ENCODE measurements at regions not wholly inside any gene's neighbourhood (a gene's known extent, or its start where the extent isn't known, plus 50 kb on each side); places are given as distances from the start of the nearest gene placed in this dataset.

DNA sequence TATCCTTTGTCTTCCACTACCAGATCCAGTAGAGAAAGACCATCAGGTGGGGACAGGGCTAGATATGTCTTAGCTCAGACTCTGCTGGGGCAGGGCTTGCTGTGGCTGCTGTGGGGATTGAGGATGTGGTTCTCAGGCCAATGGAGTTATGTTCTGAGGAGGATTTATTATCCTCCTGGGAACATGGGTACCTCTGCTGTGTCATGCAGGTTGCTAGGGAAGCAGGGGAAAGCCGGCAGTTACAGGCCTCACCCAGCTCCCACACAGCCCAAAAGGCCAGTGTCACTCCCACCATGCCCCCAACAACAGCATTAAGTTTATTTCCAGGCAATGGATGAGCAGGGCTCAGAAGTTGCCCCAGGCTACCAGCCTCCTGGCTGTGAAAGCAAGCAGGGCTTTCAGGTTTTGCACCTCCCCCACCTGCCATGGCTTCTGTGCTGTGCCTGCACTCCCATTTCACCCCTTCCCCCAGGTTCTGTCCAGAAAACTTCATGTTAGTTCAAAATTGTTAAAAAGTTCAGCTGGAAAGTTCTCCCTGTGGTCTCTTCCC, 879.9 kb downstream of the ARAP2 start:
- no peak for TF ChIP-seq CTCF (IDR thresholded peaks at IDR 0.05)
- no peak overlapping the region for H3K27ac ChIP-seq
- H3K4me3 ChIP-seq (ENCODE audit: low read depth, low read length) = no peak overlapping the region
- no peak overlapping the region for H3K9ac ChIP-seq
- H3K36me3 ChIP-seq (ENCODE audit: control insufficient read depth, insufficient read depth, low read length) = no peaks in the 10 kb centered on the region
- H3K9me3 ChIP-seq (ENCODE audit: control insufficient read depth, low read length) = no peaks in the 10 kb centered on the region
- no peak overlapping the region for H2AFZ ChIP-seq
- H3K4me2 ChIP-seq (ENCODE audit: low read length) = no peak overlapping the region
- H3K79me2 ChIP-seq = no peaks in the 10 kb centered on the region
- no peaks in the 10 kb centered on the region for H3K27me3 ChIP-seq (ENCODE audit: control insufficient read depth, insufficient read depth, low read length)
- H3K4me1 ChIP-seq = no peaks in the 10 kb centered on the region

GRCh38 chr4:35365186-35365585, 879.1 kb downstream of the ARAP2 start:
- H3K79me2 ChIP-seq = no peaks in the 10 kb centered on the region
- H3K27me3 ChIP-seq (ENCODE audit: control insufficient read depth, insufficient read depth, low read length) = no peaks in the 10 kb centered on the region
- no peaks in the 10 kb centered on the region for H3K4me1 ChIP-seq
- H3K27ac ChIP-seq = no peak overlapping the region
- H3K4me3 ChIP-seq (ENCODE audit: low read depth, low read length) = no peak overlapping the region
- H3K9me3 ChIP-seq (ENCODE audit: control insufficient read depth, low read length) = no peaks in the 10 kb centered on the region
- no peak overlapping the region for H2AFZ ChIP-seq
- TF ChIP-seq CTCF (IDR thresholded peaks at IDR 0.05) = no peak
- no peak overlapping the region for H3K9ac ChIP-seq
- H3K4me2 ChIP-seq (ENCODE audit: low read length) = no peak overlapping the region
- no peaks in the 10 kb centered on the region for H3K36me3 ChIP-seq (ENCODE audit: control insufficient read depth, insufficient read depth, low read length)

- Histone ChIP-seq H3K4me1 (no peaks in the 10 kb centered on the region), H3K36me3 (ENCODE audit: control insufficient read depth, insufficient read depth, low read length) (no peaks in the 10 kb centered on the region), H3K27ac (no peak overlapping the region), H3K27me3 (ENCODE audit: control insufficient read depth, insufficient read depth, low read length) (no peaks in the 10 kb centered on the region), H3K4me2 (ENCODE audit: low read length) (no peak overlapping the region), H3K4me3 (ENCODE audit: low read depth, low read length) (no peak overlapping the region), H3K9ac (no peak overlapping the region), H3K79me2 (no peaks in the 10 kb centered on the region), H3K9me3 (ENCODE audit: control insufficient read depth, low read length) (no peaks in the 10 kb centered on the region), H2AFZ (no peak overlapping the region)
- TF ChIP-seq CTCF (IDR thresholded peaks at IDR 0.05) = no peak
Observed at GRCh38 chr4:35399912-35400311, 844.4 kb downstream of the ARAP2 start.

DNA sequence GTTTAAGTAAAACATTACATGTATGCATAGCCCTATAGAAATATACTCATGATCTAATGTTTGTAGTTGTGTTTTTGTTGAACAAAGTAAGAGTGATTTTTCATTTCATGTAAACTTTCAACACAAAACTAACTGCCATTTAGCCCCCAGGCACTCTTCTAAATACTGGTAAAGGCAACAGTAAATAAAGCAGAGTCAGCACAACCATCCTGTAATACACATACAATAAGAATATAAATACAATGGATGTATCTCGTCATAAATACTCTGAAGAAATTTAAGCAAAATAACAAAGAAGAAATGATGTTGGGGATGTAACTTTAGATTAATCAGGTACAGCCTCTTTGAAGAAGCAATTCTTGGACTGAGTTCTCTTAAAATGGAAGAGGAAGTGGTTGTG, 821.2 kb downstream of the ARAP2 start:
- Histone ChIP-seq H3K4me1 (no peaks in the 10 kb centered on the region), H3K27me3 (ENCODE audit: control insufficient read depth, insufficient read depth, low read length) (no peaks in the 10 kb centered on the region), H3K79me2 (no peaks in the 10 kb centered on the region), H3K9ac (no peak overlapping the region), H3K9me3 (ENCODE audit: control insufficient read depth, low read length) (no peaks in the 10 kb centered on the region), H3K4me3 (ENCODE audit: low read depth, low read length) (no peak overlapping the region), H3K36me3 (ENCODE audit: control insufficient read depth, insufficient read depth, low read length) (no peaks in the 10 kb centered on the region), H2AFZ (no peak overlapping the region), H3K4me2 (ENCODE audit: low read length) (no peak overlapping the region), H3K27ac (no peak overlapping the region)
- no peak for TF ChIP-seq CTCF (IDR thresholded peaks at IDR 0.05)

GRCh38 chr4:35447474-35447873, 796.8 kb downstream of the ARAP2 start:
- Histone ChIP-seq H3K27me3 (ENCODE audit: control insufficient read depth, insufficient read depth, low read length) (no peaks in the 10 kb centered on the region), H3K79me2 (no peaks in the 10 kb centered on the region), H3K9me3 (ENCODE audit: control insufficient read depth, low read length) (no peaks in the 10 kb centered on the region), H3K4me2 (ENCODE audit: low read length) (no peak overlapping the region), H2AFZ (no peak overlapping the region), H3K4me3 (ENCODE audit: low read depth, low read length) (no peak overlapping the region), H3K36me3 (ENCODE audit: control insufficient read depth, insufficient read depth, low read length) (no peaks in the 10 kb centered on the region), H3K4me1 (no peaks in the 10 kb centered on the region), H3K27ac (no peak overlapping the region), H3K9ac (no peak overlapping the region)
- TF ChIP-seq CTCF (IDR thresholded peaks at IDR 0.05) = no peak
